ENCODE measurements at regions not wholly inside any gene's neighbourhood (a gene's known extent, or its start where the extent isn't known, plus 50 kb on each side); places are given as distances from the start of the nearest gene placed in this dataset.

DNA sequence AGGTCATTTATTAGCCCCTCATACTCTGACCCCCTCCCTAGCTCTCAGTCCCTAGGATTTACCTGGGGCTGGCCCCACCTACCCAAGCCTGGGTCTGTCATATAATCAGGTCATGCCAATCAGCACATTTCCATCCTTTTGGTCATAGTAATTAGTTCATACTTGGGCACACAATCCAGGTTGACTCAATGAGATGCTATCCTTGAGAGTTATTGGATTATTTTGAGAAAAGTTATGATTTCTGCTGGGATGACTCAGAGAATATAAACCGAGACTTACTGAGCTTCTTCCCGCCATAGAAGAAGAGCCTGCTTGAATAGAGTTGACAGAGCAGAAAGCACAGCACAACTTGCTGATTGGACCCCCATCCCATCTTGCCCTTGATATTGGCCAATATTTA is 331.5 kb downstream of the CBLN1 start:
- no peak for TF ChIP-seq CTCF (IDR thresholded peaks at IDR 0.05)
- no peak overlapping the region for H3K27ac Mint-ChIP-seq

GRCh38 chr16:48949636-48950035 is 332.0 kb downstream of the CBLN1 start:
- Mint-ChIP-seq H3K27me3 (ENCODE audit: low read depth, poor library complexity) (peaks cover 8% of the 10 kb centered on the region), H3K4me1 (no peaks in the 10 kb centered on the region), H3K36me3 (ENCODE audit: low read depth) (no peaks in the 10 kb centered on the region), H3K27ac (no peak overlapping the region), H3K9me3 (peaks cover 12% of the 10 kb centered on the region), H3K4me3 (no peak overlapping the region)
- TF ChIP-seq CTCF (IDR thresholded peaks at IDR 0.05) = no peak
- DNase-seq = no peak

More for the DNA sequence above, 331.5 kb downstream of the CBLN1 start:
- H3K27me3 Mint-ChIP-seq (ENCODE audit: low read depth, poor library complexity) = peaks cover 7% of the 10 kb centered on the region
- H3K4me3 Mint-ChIP-seq = no peak overlapping the region
- H3K4me1 Mint-ChIP-seq = peaks cover 5% of the 10 kb centered on the region
- H3K9me3 Mint-ChIP-seq = peaks cover 12% of the 10 kb centered on the region
- H3K36me3 Mint-ChIP-seq (ENCODE audit: low read depth) = no peaks in the 10 kb centered on the region
- no peak for DNase-seq

GRCh38 chr16:48948911-48949310 is 332.7 kb downstream of the CBLN1 start:
- no peaks in the 10 kb centered on the region for H3K36me3 Mint-ChIP-seq (ENCODE audit: low read depth)
- no peaks in the 10 kb centered on the region for H3K4me1 Mint-ChIP-seq
- peaks cover 12% of the 10 kb centered on the region for H3K9me3 Mint-ChIP-seq
- H3K27ac Mint-ChIP-seq = no peak overlapping the region
- peaks cover 8% of the 10 kb centered on the region for H3K27me3 Mint-ChIP-seq (ENCODE audit: low read depth, poor library complexity)
- no peak overlapping the region for H3K4me3 Mint-ChIP-seq
- TF ChIP-seq CTCF (IDR thresholded peaks at IDR 0.05) = no peak
- DNase-seq = no peak

DNA sequence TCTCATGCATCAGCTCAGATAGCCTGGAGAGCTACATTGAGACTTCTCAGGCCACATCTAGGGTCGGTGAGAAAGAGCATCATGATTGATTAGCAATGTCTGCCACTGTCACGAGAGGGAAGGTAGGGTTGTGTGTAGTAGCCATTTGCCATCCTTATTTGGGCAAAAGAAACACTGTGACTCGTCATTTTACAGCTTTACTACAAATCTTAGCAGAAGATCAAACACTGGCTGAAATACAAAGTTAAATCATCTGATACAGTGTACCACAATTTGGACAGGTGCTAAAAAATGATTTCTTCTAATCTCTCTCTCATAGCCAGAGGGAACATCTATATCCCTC is 334.3 kb downstream of the CBLN1 start:
- H3K9me3 Mint-ChIP-seq = peaks cover 12% of the 10 kb centered on the region
- H3K27me3 Mint-ChIP-seq (ENCODE audit: low read depth, poor library complexity) = peaks cover 10% of the 10 kb centered on the region
- no peak overlapping the region for H3K4me3 Mint-ChIP-seq
- no peaks in the 10 kb centered on the region for H3K36me3 Mint-ChIP-seq (ENCODE audit: low read depth)
- no peak overlapping the region for H3K27ac Mint-ChIP-seq
- no peak for DNase-seq
- no peak for TF ChIP-seq CTCF (IDR thresholded peaks at IDR 0.05)
- H3K4me1 Mint-ChIP-seq = no peaks in the 10 kb centered on the region

GRCh38 chr16:48946686-48947370 is 334.8 kb downstream of the CBLN1 start:
- peaks cover 10% of the 10 kb centered on the region for H3K27me3 Mint-ChIP-seq (ENCODE audit: low read depth, poor library complexity)
- no peaks in the 10 kb centered on the region for H3K4me1 Mint-ChIP-seq
- H3K27ac Mint-ChIP-seq = no peak overlapping the region
- no peaks in the 10 kb centered on the region for H3K36me3 Mint-ChIP-seq (ENCODE audit: low read depth)
- H3K4me3 Mint-ChIP-seq = no peak overlapping the region
- no peak for DNase-seq
- peaks cover 12% of the 10 kb centered on the region for H3K9me3 Mint-ChIP-seq
- TF ChIP-seq CTCF (IDR thresholded peaks at IDR 0.05) = no peak

DNA sequence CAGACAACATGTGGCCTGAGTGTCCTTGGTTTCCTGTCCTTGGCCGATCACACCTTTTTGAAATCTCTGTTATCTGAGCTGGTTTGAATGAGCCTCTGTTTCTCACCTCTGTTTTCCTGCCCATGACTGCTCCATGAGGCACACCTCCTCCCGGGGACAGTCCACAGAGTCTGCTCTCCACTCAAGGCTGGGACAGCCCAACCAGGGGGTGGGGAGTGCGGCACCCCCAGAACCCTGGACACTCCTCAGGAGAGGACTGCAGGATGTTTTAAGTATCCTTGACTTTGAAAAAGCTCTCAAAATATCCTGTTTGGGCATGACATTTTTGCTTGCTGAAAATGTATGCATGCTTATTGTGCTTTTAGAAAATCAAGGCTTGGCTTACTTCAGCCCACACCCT is 333.0 kb upstream of the N4BP1 start:
- Mint-ChIP-seq H3K9me3 (no peaks in the 10 kb centered on the region), H3K4me3 (no peak overlapping the region), H3K27me3 (ENCODE audit: low read depth, poor library complexity) (peaks cover 10% of the 10 kb centered on the region), H3K27ac (no peak overlapping the region), H3K36me3 (ENCODE audit: low read depth) (no peaks in the 10 kb centered on the region), H3K4me1 (peaks cover 8% of the 10 kb centered on the region)
- TF ChIP-seq CTCF (IDR thresholded peaks at IDR 0.05) = no peak
- no peak for DNase-seq

Measured in nephron progenitor cell (in vitro differentiated cells).